Stimulated activated CD4-positive, alpha-beta T cell treated with anti-CD3 and anti-CD28 coated beads, TNF-alpha, amount 100 ng/mL, for 1 hour (primary cell): ENCODE measurements at regions not wholly inside any gene's neighbourhood (a gene's known extent, or its start where the extent isn't known, plus 50 kb on each side); places are given as distances from the start of the nearest gene placed in this dataset.

Experiments used
- DNase-seq, 3 donors: peaks; one replicate each; pipeline ENCODE4 v3.0.0-alpha.2; 2020; ENCODE audit warnings: low read depth in 3 of 3, low spot score in 1 of 3

- no peak for DNase-seq
These were observed 70.8 kb upstream of the SIM2 start for GRCh38 chr21:36628106-36628505.

GRCh38 chr21:36628761-36629460, 70.0 kb upstream of the SIM2 start:
- no peak for DNase-seq

- peak in 2 of 3 donors; percentile 18 to 52 for DNase-seq
These were observed 68.3 kb upstream of the SIM2 start for GRCh38 chr21:36630485-36631206.

- no peak for DNase-seq
These were observed 62.9 kb upstream of the SIM2 start for GRCh38 chr21:36636016-36636415.

DNA sequence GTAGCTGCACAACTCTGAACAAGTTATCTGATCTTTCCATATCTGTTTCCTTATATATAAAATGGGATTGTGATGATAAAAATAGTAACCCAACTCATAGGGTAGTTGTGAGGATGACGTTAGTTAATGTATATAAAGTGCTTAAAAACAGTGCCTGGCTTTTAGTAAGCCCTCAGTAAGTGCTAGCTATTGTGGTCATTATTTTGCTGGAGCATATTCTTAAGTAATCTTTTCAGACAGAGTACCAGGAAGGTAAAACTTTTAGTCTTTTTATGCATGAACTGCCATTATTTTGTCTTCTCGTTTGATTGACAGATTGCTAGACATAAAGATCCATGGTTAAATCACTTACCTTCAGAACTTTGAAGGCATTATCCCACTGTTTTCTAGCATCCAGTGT, 62.5 kb upstream of the SIM2 start:
- DNase-seq, result no peak

GRCh38 chr21:36639769-36640168, 59.1 kb upstream of the SIM2 start:
- no peak for DNase-seq

DNA sequence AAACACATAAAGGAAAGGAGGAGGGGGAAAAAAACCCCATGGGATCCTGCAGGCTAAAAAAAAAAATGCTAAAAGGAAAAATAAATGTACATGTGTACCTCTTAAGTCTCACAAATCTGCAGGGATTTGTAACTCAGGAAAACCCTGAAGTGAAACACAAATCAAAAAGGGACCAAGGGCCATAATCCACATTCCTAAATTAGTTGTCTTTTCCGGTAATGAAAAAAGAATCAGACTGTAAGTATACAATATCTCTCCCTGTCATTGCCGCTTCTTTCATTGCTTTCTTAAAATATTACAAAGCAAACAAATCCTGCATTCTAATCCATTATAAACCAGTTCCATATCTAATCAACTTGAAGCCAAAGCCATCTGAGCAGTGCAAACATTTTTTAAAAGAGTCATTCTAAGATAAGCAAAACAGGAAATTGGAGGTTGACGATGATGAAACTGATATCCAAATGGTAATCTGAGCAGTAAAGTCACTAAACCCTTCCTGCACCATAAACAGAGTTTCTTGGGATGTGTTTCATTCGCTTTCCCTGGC, 58.7 kb upstream of the SIM2 start:
- DNase-seq, result no peak

GRCh38 chr21:36640721-36641244, 58.1 kb upstream of the SIM2 start:
- no peak for DNase-seq

DNA sequence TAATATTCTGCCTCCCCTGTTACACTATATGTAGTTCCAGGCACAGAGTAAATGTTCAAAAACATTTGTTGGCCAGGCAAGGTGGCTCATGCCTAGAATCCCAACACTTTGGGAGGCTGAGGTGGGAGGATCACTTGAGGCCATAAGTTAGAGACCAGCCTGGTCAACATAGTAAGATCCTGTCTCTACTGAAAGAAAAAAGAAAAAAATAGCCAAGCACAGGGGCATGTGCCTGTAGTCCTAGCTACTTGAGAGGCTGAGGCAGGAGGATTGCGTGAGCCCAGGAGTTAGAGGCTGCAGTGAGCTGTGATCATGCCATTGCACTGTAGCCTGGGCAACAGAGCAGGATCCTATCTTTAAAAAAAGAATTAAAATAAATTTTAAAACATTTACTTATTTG, 57.6 kb upstream of the SIM2 start:
- no peak for DNase-seq

GRCh38 chr21:36641886-36642285, 57.0 kb upstream of the SIM2 start:
- DNase-seq, result no peak

- no peak for DNase-seq
These were observed 56.1 kb upstream of the SIM2 start for GRCh38 chr21:36642777-36643176.

DNA sequence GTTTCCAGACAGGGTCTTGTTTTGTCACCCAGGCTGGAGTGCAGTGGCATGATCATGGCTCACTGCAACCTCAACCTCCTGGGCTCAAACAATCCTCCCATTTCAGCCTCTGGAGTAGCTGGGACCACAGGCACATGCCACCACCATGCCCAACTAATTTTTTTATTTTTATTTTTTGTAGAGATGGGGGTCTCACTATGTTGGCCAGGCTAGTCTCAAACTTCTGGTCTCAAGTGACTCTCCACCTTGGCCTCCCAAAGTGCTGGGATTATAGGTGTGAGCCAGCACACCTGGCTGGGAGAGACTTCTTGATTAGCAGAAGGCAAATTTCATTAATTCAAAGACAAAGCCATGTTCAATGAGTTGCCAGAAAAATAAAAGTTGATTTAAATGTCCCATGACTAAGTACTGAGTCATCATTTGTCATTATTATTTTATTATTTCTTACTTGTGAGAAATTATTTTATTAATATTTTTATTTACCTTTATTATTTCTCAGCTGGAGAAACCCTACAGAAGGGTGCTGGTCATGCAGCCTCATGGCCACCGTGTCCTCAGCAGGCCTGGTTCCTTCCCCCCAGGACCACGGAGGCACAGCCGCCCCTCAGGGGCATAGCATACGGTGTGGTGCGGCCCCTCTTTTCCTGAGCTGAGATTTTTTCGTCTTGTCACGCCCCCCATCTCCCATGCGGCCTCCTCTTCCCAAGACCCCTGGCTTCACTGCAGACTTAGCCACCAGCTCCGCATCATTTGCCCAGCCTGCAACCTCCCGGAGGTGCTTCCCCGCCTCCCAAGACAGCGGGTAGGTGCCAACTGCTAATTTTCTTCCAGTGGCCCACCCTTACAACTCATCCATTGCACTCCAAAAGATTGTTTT, 55.3 kb upstream of the SIM2 start:
- no peak for DNase-seq

- no peak for DNase-seq
These were observed 52.9 kb upstream of the SIM2 start for GRCh38 chr21:36646011-36646410.

GRCh38 chr21:36646645-36647044, 52.3 kb upstream of the SIM2 start:
- DNase-seq, result no peak

GRCh38 chr21:36647279-36648093, 51.4 kb upstream of the SIM2 start:
- DNase-seq, result no peak
